ENCODE measurements at regions not wholly inside any gene's neighbourhood (a gene's known extent, or its start where the extent isn't known, plus 50 kb on each side); places are given as distances from the start of the nearest gene placed in this dataset.

GRCh38 chr15:27676647-27677046 lies 422.5 kb downstream of the OCA2 start:
- H3K79me2 ChIP-seq (ENCODE audit: insufficient read depth, low read depth, low read length), result no peaks in the 10 kb centered on the region
- no peaks in the 10 kb centered on the region for H4K20me1 ChIP-seq (ENCODE audit: insufficient read depth, low read length)
- no peak for DNase-seq (ENCODE audit: low spot score)
- H3K4me2 ChIP-seq (ENCODE audit: low read length), result no peak overlapping the region
- BruUV-seq (replicated peaks), result no TSS peak
- no peaks in the 10 kb centered on the region for H3K9me3 ChIP-seq (ENCODE audit: low read length)
- H3K4me1 ChIP-seq (ENCODE audit: insufficient read depth, low read length, poor library complexity, severe bottlenecking), result no peaks in the 10 kb centered on the region
- TF ChIP-seq CTCF (conservative IDR thresholded peaks at IDR 0.05; ENCODE audit: low read length) (no peak), EZH2phosphoT487 (IDR thresholded peaks at IDR 0.05; ENCODE audit: borderline replicate concordance, low read depth, low read length) (no peak)
- POLR2A ChIA-PET, result no interaction called here
- no peak overlapping the region for H3K4me3 ChIP-seq (ENCODE audit: low read depth, low read length, poor library complexity, severe bottlenecking)
- no peaks in the 10 kb centered on the region for H3K9me2 ChIP-seq (ENCODE audit: insufficient read depth, low read length)
- no peaks in the 10 kb centered on the region for H3K36me3 ChIP-seq (ENCODE audit: insufficient read depth, low read length)
- CTCF ChIA-PET (ENCODE audit: unreplicated experiment), result no interaction called here
- H2AFZ ChIP-seq (ENCODE audit: low read length), result no peak overlapping the region
- no peak overlapping the region for H3K27ac ChIP-seq (ENCODE audit: low read depth, low read length, poor library complexity, severe bottlenecking)
- intact Hi-C loops (cut with micrococcal nuclease; ENCODE audit: unreplicated experiment), result no loop called here

GRCh38 chr15:27675571-27675970 lies 423.5 kb downstream of the OCA2 start:
- TF ChIP-seq CTCF (conservative IDR thresholded peaks at IDR 0.05; ENCODE audit: low read length) (no peak), EZH2phosphoT487 (IDR thresholded peaks at IDR 0.05; ENCODE audit: borderline replicate concordance, low read depth, low read length) (no peak)
- no peak overlapping the region for H3K4me2 ChIP-seq (ENCODE audit: low read length)
- no peaks in the 10 kb centered on the region for H3K9me3 ChIP-seq (ENCODE audit: low read length)
- ChIA-PET CTCF (ENCODE audit: unreplicated experiment) (no interaction called here), POLR2A (no interaction called here)
- H3K9me2 ChIP-seq (ENCODE audit: insufficient read depth, low read length), result no peaks in the 10 kb centered on the region
- no TSS peak for BruUV-seq (replicated peaks)
- no peaks in the 10 kb centered on the region for H3K36me3 ChIP-seq (ENCODE audit: insufficient read depth, low read length)
- intact Hi-C loops (cut with micrococcal nuclease; ENCODE audit: unreplicated experiment), result no loop called here
- no peak overlapping the region for H3K4me3 ChIP-seq (ENCODE audit: low read depth, low read length, poor library complexity, severe bottlenecking)
- no peak for DNase-seq (ENCODE audit: low spot score)
- H3K27ac ChIP-seq (ENCODE audit: low read depth, low read length, poor library complexity, severe bottlenecking), result no peak overlapping the region
- no peaks in the 10 kb centered on the region for H3K79me2 ChIP-seq (ENCODE audit: insufficient read depth, low read depth, low read length)
- no peak overlapping the region for H2AFZ ChIP-seq (ENCODE audit: low read length)
- H3K4me1 ChIP-seq (ENCODE audit: insufficient read depth, low read length, poor library complexity, severe bottlenecking), result no peaks in the 10 kb centered on the region
- H4K20me1 ChIP-seq (ENCODE audit: insufficient read depth, low read length), result no peaks in the 10 kb centered on the region

- no peak overlapping the region for H3K4me3 ChIP-seq (ENCODE audit: low read depth, low read length, poor library complexity, severe bottlenecking)
- no peaks in the 10 kb centered on the region for H4K20me1 ChIP-seq (ENCODE audit: insufficient read depth, low read length)
- ChIA-PET CTCF (ENCODE audit: unreplicated experiment) (no interaction called here), POLR2A (no interaction called here)
- no peaks in the 10 kb centered on the region for H3K9me2 ChIP-seq (ENCODE audit: insufficient read depth, low read length)
- no peak overlapping the region for H3K27ac ChIP-seq (ENCODE audit: low read depth, low read length, poor library complexity, severe bottlenecking)
- no peaks in the 10 kb centered on the region for H3K9me3 ChIP-seq (ENCODE audit: low read length)
- H3K79me2 ChIP-seq (ENCODE audit: insufficient read depth, low read depth, low read length), result no peaks in the 10 kb centered on the region
- no peaks in the 10 kb centered on the region for H3K36me3 ChIP-seq (ENCODE audit: insufficient read depth, low read length)
- no peak overlapping the region for H3K4me2 ChIP-seq (ENCODE audit: low read length)
- no peak overlapping the region for H2AFZ ChIP-seq (ENCODE audit: low read length)
- intact Hi-C loops (cut with micrococcal nuclease; ENCODE audit: unreplicated experiment), result no loop called here
- H3K4me1 ChIP-seq (ENCODE audit: insufficient read depth, low read length, poor library complexity, severe bottlenecking), result no peaks in the 10 kb centered on the region
- no peak for DNase-seq (ENCODE audit: low spot score)
- no TSS peak for BruUV-seq (replicated peaks)
- no peak for TF ChIP-seq EZH2phosphoT487 (IDR thresholded peaks at IDR 0.05; ENCODE audit: borderline replicate concordance, low read depth, low read length)
- TF ChIP-seq CTCF (conservative IDR thresholded peaks at IDR 0.05; ENCODE audit: low read length), result no peak
Measured at GRCh38 chr15:27674826-27675225, 424.3 kb downstream of the OCA2 start.
